Hepatocyte (in vitro differentiated cells): ENCODE measurements at regions not wholly inside any gene's neighbourhood (a gene's known extent, or its start where the extent isn't known, plus 50 kb on each side); places are given as distances from the start of the nearest gene placed in this dataset.
A peak's percentile ranks its signal among the peaks of the same experiment; 100 is the strongest.

Source experiments
- DNase-seq: peaks from one replicate; pipeline ENCODE4 v3.0.0-alpha.2; 2016; ENCODE audit warnings: low spot score
- H2AFZ ChIP-seq: fragments of 200-600 bp; sonication (generic); 2 replicates; pipeline ENCODE4 v1.6.0; 2016; ENCODE audit warnings: antibody characterized with exemption, mild to moderate bottlenecking
- H3K27ac ChIP-seq: fragments of 200-600 bp; sonication (generic); 2 replicates; pipeline ENCODE4 v1.5.1; 2016; ENCODE audit warnings: mild to moderate bottlenecking
- H3K27me3 ChIP-seq: fragments of 200-600 bp; sonication (generic); 2 replicates; pipeline ENCODE4 v1.6.1; 2016
- H3K36me3 ChIP-seq: fragments of 200-600 bp; sonication (generic); replicated peaks from 2 replicates; pipeline ENCODE4 v1.5.1; 2016; ENCODE audit warnings: low read depth; ENCODE audit not compliant: insufficient read depth
- H3K4me1 ChIP-seq: fragments of 200-600 bp; sonication (generic); 2 replicates; pipeline ENCODE4 v1.5.1; 2016; ENCODE audit warnings: mild to moderate bottlenecking, moderate library complexity; ENCODE audit not compliant: insufficient read depth
- H3K4me2 ChIP-seq: fragments of 200-600 bp; sonication (generic); 2 replicates; pipeline ENCODE4 v1.6.0; 2016
- H3K4me3 ChIP-seq: fragments of 200-600 bp; sonication (generic); 2 replicates; pipeline ENCODE4 v1.5.1; 2016; ENCODE audit warnings: mild to moderate bottlenecking
- H3K79me2 ChIP-seq: fragments of 200-600 bp; sonication (generic); 2 replicates; pipeline ENCODE4 v1.6.0; 2017; ENCODE audit warnings: mild to moderate bottlenecking
- H3K9me2 ChIP-seq: fragments of 200-600 bp; sonication (generic); replicated peaks from 2 replicates; pipeline ENCODE4 v1.6.0; 2017; ENCODE audit warnings: mild to moderate bottlenecking; ENCODE audit not compliant: insufficient read depth
- H3K9me3 ChIP-seq: fragments of 200-600 bp; sonication (generic); 2 replicates; pipeline ENCODE4 v1.5.1; 2016; ENCODE audit warnings: low read depth, mild to moderate bottlenecking
- H4K20me1 ChIP-seq: fragments of 200-600 bp; sonication (generic); 2 replicates; pipeline ENCODE4 v1.6.0; 2016; ENCODE audit warnings: mild to moderate bottlenecking; ENCODE audit not compliant: insufficient read depth, poor library complexity, severe bottlenecking
- CTCF ChIP-seq: fragments of 200-600 bp; sonication (generic); IDR thresholded peaks from 2 replicates; pipeline ENCODE4 v1.5.1; 2016; ENCODE audit warnings: antibody characterized with exemption, mild to moderate bottlenecking; ENCODE audit not compliant: poor library complexity
- EZH2 ChIP-seq: fragments of 200-600 bp; sonication (generic); IDR thresholded peaks from 2 replicates; pipeline ENCODE4 v1.6.1; 2016; ENCODE audit warnings: antibody characterized with exemption, mild to moderate bottlenecking, borderline replicate concordance
- EZH2phosphoT487 ChIP-seq: fragments of 200-600 bp; sonication (generic); IDR thresholded peaks from one replicate; pipeline ENCODE4 v1.6.1; 2018; ENCODE audit warnings: antibody characterized with exemption, mild to moderate bottlenecking, low read depth, moderate library complexity; ENCODE audit not compliant: unreplicated experiment, severe bottlenecking
- WGBS: methylation state at CpG from one replicate; pipeline ENCODE4 v1.1.6; 2016; ENCODE audit warnings: low lambda C conversion rate; ENCODE audit errors: missing lambda C conversion rate; 5-methylcytosine and 5-hydroxymethylcytosine counted together

GRCh38 chr11:110374921-110375320 is 54.8 kb upstream of the FDX1 start:
- Histone ChIP-seq H3K4me1 (peaks cover 16% of the 10 kb centered on the region), H3K9me3 (no peaks in the 10 kb centered on the region), H3K79me2 (no peaks in the 10 kb centered on the region), H3K36me3 (no peaks in the 10 kb centered on the region), H3K27ac (no peak overlapping the region), H2AFZ (no peak overlapping the region), H3K27me3 (no peaks in the 10 kb centered on the region), H3K4me2 (no peak overlapping the region), H4K20me1 (no peaks in the 10 kb centered on the region), H3K4me3 (no peak overlapping the region), H3K9me2 (no peaks in the 10 kb centered on the region)
- no peak for DNase-seq
- no peak for TF ChIP-seq EZH2
- no peak for TF ChIP-seq EZH2phosphoT487
- no peak for TF ChIP-seq CTCF

DNA sequence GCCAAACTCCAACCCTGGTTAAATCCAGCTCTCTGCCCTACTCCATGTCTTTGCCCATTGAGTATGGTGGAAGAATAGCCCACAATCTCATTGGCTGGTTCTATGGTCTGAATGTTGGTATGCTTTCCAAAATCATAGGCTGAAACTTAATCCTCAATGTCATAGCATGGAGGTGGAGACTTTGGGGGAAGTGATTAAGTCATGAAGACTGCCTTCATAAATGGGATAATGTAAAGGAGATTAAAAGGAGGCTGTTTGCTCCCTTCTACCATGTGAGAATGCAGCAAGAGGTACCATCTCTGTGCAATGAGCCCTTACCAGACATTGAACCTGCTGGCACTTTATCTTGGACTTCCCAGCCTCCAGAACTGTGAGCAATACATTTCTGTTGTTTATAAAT is 54.4 kb upstream of the FDX1 start:
- no peaks in the 10 kb centered on the region for H3K79me2 ChIP-seq

DNA sequence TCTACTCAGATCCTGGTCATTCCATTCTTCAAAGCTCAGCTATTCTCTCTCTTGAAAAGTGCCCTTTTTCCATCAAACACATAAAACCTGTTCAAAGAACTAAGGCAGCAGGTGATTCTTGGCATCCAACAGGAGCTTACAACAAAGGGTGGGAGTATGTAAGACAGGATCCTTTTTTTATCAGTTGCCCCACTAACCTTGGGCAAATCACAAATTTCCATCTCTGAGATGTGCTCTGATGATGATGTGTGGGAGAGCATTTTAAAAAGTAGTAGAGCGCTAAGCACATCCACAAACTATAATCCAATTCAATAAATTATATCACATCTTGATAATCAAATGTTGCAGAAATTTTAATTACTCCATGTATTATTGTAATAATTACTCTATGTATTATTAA is 53.7 kb upstream of the FDX1 start:
- Histone ChIP-seq H3K9me2 (no peaks in the 10 kb centered on the region), H4K20me1 (no peaks in the 10 kb centered on the region), H2AFZ (no peak overlapping the region), H3K4me3 (no peak overlapping the region), H3K27me3 (no peaks in the 10 kb centered on the region), H3K36me3 (no peaks in the 10 kb centered on the region), H3K4me1 (peaks cover 16% of the 10 kb centered on the region), H3K27ac (no peak overlapping the region), H3K4me2 (no peak overlapping the region), H3K9me3 (no peaks in the 10 kb centered on the region), H3K79me2 (no peaks in the 10 kb centered on the region)
- WGBS: 95% methylated on average over 1 of the region's 1 CpG
- no peak for TF ChIP-seq EZH2
- no peak for TF ChIP-seq CTCF
- TF ChIP-seq EZH2phosphoT487: no peak
- DNase-seq: no peak

More for the DNA sequence above, 54.4 kb upstream of the FDX1 start:
- Histone ChIP-seq H3K27ac (no peak overlapping the region), H3K36me3 (no peaks in the 10 kb centered on the region), H3K4me1 (peaks cover 16% of the 10 kb centered on the region), H3K9me2 (no peaks in the 10 kb centered on the region), H3K4me2 (no peak overlapping the region), H3K27me3 (no peaks in the 10 kb centered on the region), H3K9me3 (no peaks in the 10 kb centered on the region), H3K4me3 (no peak overlapping the region), H4K20me1 (no peaks in the 10 kb centered on the region), H2AFZ (no peak overlapping the region)
- no peak for DNase-seq
- TF ChIP-seq EZH2phosphoT487 (no peak), EZH2 (no peak), CTCF (no peak)

GRCh38 chr11:110376711-110377324 is 52.9 kb upstream of the FDX1 start:
- Histone ChIP-seq H3K4me2 (peak overlapping the region; percentile 65), H2AFZ (no peak overlapping the region), H3K79me2 (no peaks in the 10 kb centered on the region), H3K36me3 (no peaks in the 10 kb centered on the region), H3K4me3 (no peak overlapping the region), H3K27ac (peak overlapping the region; percentile 61), H3K27me3 (no peaks in the 10 kb centered on the region), H4K20me1 (no peaks in the 10 kb centered on the region), H3K9me2 (no peaks in the 10 kb centered on the region), H3K9me3 (no peaks in the 10 kb centered on the region), H3K4me1 (peaks cover 16% of the 10 kb centered on the region)
- TF ChIP-seq EZH2phosphoT487: no peak
- TF ChIP-seq CTCF: peak; percentile 94
- peak; percentile 88 for DNase-seq
- 23% methylated on average over 6 of the region's 6 CpGs for WGBS
